Pancreas (tissue), 10 donors: ENCODE measurements at regions not wholly inside any gene's neighbourhood (a gene's known extent, or its start where the extent isn't known, plus 50 kb on each side); places are given as distances from the start of the nearest gene placed in this dataset.

Experiments used
- ATAC-seq, 4 donors: fragments of 200-7000 bp; cut with Tn5 transposase; one replicate each; pipeline versions ENCODE4 v1.8.0 to v1.9.1; 2020; ENCODE audit warnings: mild to moderate bottlenecking in 4 of 4, moderate library complexity in 4 of 4
- DNase-seq, 6 donors: peaks; one replicate each; pipeline ENCODE4 v3.0.0-alpha.2; 2020
- FAIRE-seq: peaks from 2 replicates; lab custom pipeline; 2012; peaks lifted over from hg19 to GRCh38; lab: Jason Lieb, UNC
- H3K27ac ChIP-seq, 4 donors: fragments of 200-600 bp; sonication (generic); 1 replicate in 3 of 4; 2 replicates in 1 of 4; pipeline versions ENCODE4 v1.5.0 to v1.8.0; 2020
- H3K27me3 ChIP-seq, 4 donors: fragments of 200-600 bp; one replicate each; pipeline ENCODE4 v1.8.0; 2021
- H3K36me3 ChIP-seq, 3 donors: fragments of 200-600 bp; sonication (generic) in 1 of 3; one replicate each; pipeline versions ENCODE4 v1.5.0 to v1.8.0; 2020 to 2021
- H3K4me1 ChIP-seq, 3 donors: fragments of 200-600 bp; one replicate each; pipeline ENCODE4 v1.8.0; 2021
- H3K4me3 ChIP-seq, 4 donors: fragments of 200-600 bp; sonication (generic) in 2 of 4; one replicate each; pipeline versions ENCODE4 v1.5.0 to v1.8.0; 2020 to 2021
- H3K9me3 ChIP-seq, 4 donors: fragments of 200-600 bp; one replicate each; pipeline ENCODE4 v1.8.0; 2021
- CTCF ChIP-seq, 4 donors: fragments of 200-600 bp; sonication (generic) in 3 of 4; IDR thresholded peaks; one replicate each; pipeline versions ENCODE4 v1.5.0 to v1.8.0; 2021; ENCODE audit warnings: antibody characterized with exemption in 4 of 4
- WGBS, 2 donors: extraction: QIAGEN DNeasy Blood & Tissue Kit; methylation state at CpG; one replicate each; pipeline ENCODE4 v1.1.7; 2013; 5-methylcytosine and 5-hydroxymethylcytosine counted together
- intact Hi-C, 3 donors: fragments of 100-400 bp; cut with DNase I; formaldehyde crosslinking; loops; one replicate each; pipeline versions ENCODE4 v1.11.1 to v1.14.2; 2022
- donor health status: healthy with polysubstance abuse.
- donor health status: DM: no; HTN: no; CAD: no; lungs with moderate emphysema.
- donor health status: DM: no; HTN: no; CAD: no.
- donor health status: control.
- donor health status: control.
- donor health status: Bipolar disorder and iron deficiency.
- donor health status: DM: yes; HTN: yes; CAD: no.
- donor health status: DM: no; HTN: no; CAD: no.
- donor health status: DM: no; HTN: no; CAD: no.
- donor health status: DM: yes; HTN: yes; CAD: no.

GRCh38 chr3:40623567-40623966 is 98.8 kb downstream of the ZNF621 start:
- WGBS, 2 donors = 33 to 39% methylated on average over 1 of the region's 1 CpG
- H3K27ac ChIP-seq = no peak overlapping the region
- H3K36me3 ChIP-seq = no peaks in the 10 kb centered on the region
- DNase-seq (no peak), ATAC-seq (peak in 1 of 4 donors; percentile 25), FAIRE-seq (no peak)
- no peak for TF ChIP-seq CTCF (IDR thresholded peaks at IDR 0.05)
- H3K27me3 ChIP-seq = no peaks in the 10 kb centered on the region
- intact Hi-C loops = no loop called here
- no peaks in the 10 kb centered on the region for H3K4me1 ChIP-seq
- H3K9me3 ChIP-seq = no peaks in the 10 kb centered on the region
- no peak overlapping the region for H3K4me3 ChIP-seq

- no peak overlapping the region for H3K4me3 ChIP-seq
- no peaks in the 10 kb centered on the region for H3K9me3 ChIP-seq
- intact Hi-C loops = no loop called here
- no peak overlapping the region for H3K27ac ChIP-seq
- no peaks in the 10 kb centered on the region for H3K27me3 ChIP-seq
- no peaks in the 10 kb centered on the region for H3K36me3 ChIP-seq
- no peaks in the 10 kb centered on the region for H3K4me1 ChIP-seq
- WGBS, 2 donors = 71 to 80% methylated on average over 2 of the region's 2 CpGs
- TF ChIP-seq CTCF (IDR thresholded peaks at IDR 0.05) = no peak
- ATAC-seq (no peak), FAIRE-seq (no peak), DNase-seq (no peak)
These were observed 99.5 kb downstream of the ZNF621 start for GRCh38 chr3:40624189-40624769.

GRCh38 chr3:40627095-40627494 is 102.3 kb downstream of the ZNF621 start:
- no peak for TF ChIP-seq CTCF (IDR thresholded peaks at IDR 0.05)
- FAIRE-seq = no peak
- intact Hi-C loops = no loop called here
- no peaks in the 10 kb centered on the region for H3K36me3 ChIP-seq
- no peak for ATAC-seq
- H3K27ac ChIP-seq = no peak overlapping the region
- H3K27me3 ChIP-seq = no peaks in the 10 kb centered on the region
- DNase-seq = no peak
- no peaks in the 10 kb centered on the region for H3K4me1 ChIP-seq
- WGBS, 2 donors = 45 to 60% methylated on average over 1 of the region's 1 CpG
- H3K4me3 ChIP-seq = no peak overlapping the region
- H3K9me3 ChIP-seq = no peaks in the 10 kb centered on the region

GRCh38 chr3:40628984-40629383 is 104.2 kb downstream of the ZNF621 start:
- no peak for TF ChIP-seq CTCF (IDR thresholded peaks at IDR 0.05)
- no peak overlapping the region for H3K4me3 ChIP-seq
- H3K27me3 ChIP-seq = no peaks in the 10 kb centered on the region
- FAIRE-seq (no peak), DNase-seq (no peak), ATAC-seq (no peak)
- H3K9me3 ChIP-seq = no peaks in the 10 kb centered on the region
- 66 to 73% methylated on average over 3 of the region's 3 CpGs for WGBS, 2 donors
- no peaks in the 10 kb centered on the region for H3K4me1 ChIP-seq
- no peaks in the 10 kb centered on the region for H3K36me3 ChIP-seq
- no peak overlapping the region for H3K27ac ChIP-seq
- intact Hi-C loops = no loop called here

- WGBS, 2 donors = 64 to 72% methylated on average over 5 of the region's 5 CpGs
- Histone ChIP-seq H3K4me3 (no peak overlapping the region), H3K4me1 (no peaks in the 10 kb centered on the region), H3K36me3 (no peaks in the 10 kb centered on the region), H3K9me3 (no peaks in the 10 kb centered on the region), H3K27ac (no peak overlapping the region), H3K27me3 (no peaks in the 10 kb centered on the region)
- intact Hi-C loops = no loop called here
- no peak for ATAC-seq
- no peak for FAIRE-seq
- TF ChIP-seq CTCF (IDR thresholded peaks at IDR 0.05) = no peak
- no peak for DNase-seq
These were observed 106.7 kb downstream of the ZNF621 start for GRCh38 chr3:40631341-40631995.
